ENCODE measurements at regions not wholly inside any gene's neighbourhood (a gene's known extent, or its start where the extent isn't known, plus 50 kb on each side); places are given as distances from the start of the nearest gene placed in this dataset.

- Histone ChIP-seq H3K4me2 (ENCODE audit: low read length) (no peak overlapping the region), H3K9ac (ENCODE audit: low read length) (no peak overlapping the region), H3K27ac (ENCODE audit: low read depth, low read length) (no peak overlapping the region), H2AFZ (ENCODE audit: low read depth, low read length) (no peak overlapping the region), H4K20me1 (ENCODE audit: insufficient read depth, low read length) (no peaks in the 10 kb centered on the region), H3K36me3 (ENCODE audit: insufficient read depth, low read length) (no peaks in the 10 kb centered on the region), H3K4me1 (ENCODE audit: insufficient read depth, low read length) (no peaks in the 10 kb centered on the region), H3K9me3 (ENCODE audit: insufficient read depth, low read depth, low read length) (no peaks in the 10 kb centered on the region), H3K4me3 (ENCODE audit: insufficient read depth, low read depth, low read length) (no peak overlapping the region), H3K27me3 (ENCODE audit: insufficient read depth, low read length) (no peaks in the 10 kb centered on the region), H3K79me2 (ENCODE audit: insufficient read depth, low read length) (no peaks in the 10 kb centered on the region)
- TF ChIP-seq EZH2 (IDR thresholded peaks at IDR 0.05; ENCODE audit: insufficient read depth, low read length): no peak
- no peaks in the 10 kb centered on the region for H3K4me1 Mint-ChIP-seq (ENCODE audit: low read depth, unreplicated experiment)
- no peak for FAIRE-seq
- peaks cover 4% of the 10 kb centered on the region for H3K27me3 Mint-ChIP-seq (ENCODE audit: low read depth, unreplicated experiment)
- no peak overlapping the region for H3K27ac Mint-ChIP-seq (ENCODE audit: unreplicated experiment)
- DNase-seq (ENCODE audit: low read depth): peak; percentile 3
- H3K9me3 Mint-ChIP-seq (ENCODE audit: unreplicated experiment): no peaks in the 10 kb centered on the region
- H3K4me3 Mint-ChIP-seq (ENCODE audit: unreplicated experiment): no peak overlapping the region
- no peaks in the 10 kb centered on the region for H3K36me3 Mint-ChIP-seq (ENCODE audit: low read depth, unreplicated experiment)
These were observed 65.1 kb downstream of the SIX6 start for GRCh38 chr14:60573943-60574495.

- H3K9ac ChIP-seq (ENCODE audit: low read length): no peak overlapping the region
- Mint-ChIP-seq H3K4me1 (ENCODE audit: low read depth, unreplicated experiment) (no peaks in the 10 kb centered on the region), H3K36me3 (ENCODE audit: low read depth, unreplicated experiment) (no peaks in the 10 kb centered on the region), H3K4me3 (ENCODE audit: unreplicated experiment) (no peak overlapping the region), H3K27me3 (ENCODE audit: low read depth, unreplicated experiment) (peaks cover 4% of the 10 kb centered on the region), H3K9me3 (ENCODE audit: unreplicated experiment) (no peaks in the 10 kb centered on the region), H3K27ac (ENCODE audit: unreplicated experiment) (no peak overlapping the region)
- no peaks in the 10 kb centered on the region for H3K27me3 ChIP-seq (ENCODE audit: insufficient read depth, low read length)
- H3K4me3 ChIP-seq (ENCODE audit: insufficient read depth, low read depth, low read length): no peak overlapping the region
- no peak overlapping the region for H3K4me2 ChIP-seq (ENCODE audit: low read length)
- no peak overlapping the region for H3K27ac ChIP-seq (ENCODE audit: low read depth, low read length)
- H2AFZ ChIP-seq (ENCODE audit: low read depth, low read length): no peak overlapping the region
- no peaks in the 10 kb centered on the region for H3K4me1 ChIP-seq (ENCODE audit: insufficient read depth, low read length)
- H3K9me3 ChIP-seq (ENCODE audit: insufficient read depth, low read depth, low read length): no peaks in the 10 kb centered on the region
- TF ChIP-seq EZH2 (IDR thresholded peaks at IDR 0.05; ENCODE audit: insufficient read depth, low read length): no peak
- TF ChIP-seq, protein P1, sequence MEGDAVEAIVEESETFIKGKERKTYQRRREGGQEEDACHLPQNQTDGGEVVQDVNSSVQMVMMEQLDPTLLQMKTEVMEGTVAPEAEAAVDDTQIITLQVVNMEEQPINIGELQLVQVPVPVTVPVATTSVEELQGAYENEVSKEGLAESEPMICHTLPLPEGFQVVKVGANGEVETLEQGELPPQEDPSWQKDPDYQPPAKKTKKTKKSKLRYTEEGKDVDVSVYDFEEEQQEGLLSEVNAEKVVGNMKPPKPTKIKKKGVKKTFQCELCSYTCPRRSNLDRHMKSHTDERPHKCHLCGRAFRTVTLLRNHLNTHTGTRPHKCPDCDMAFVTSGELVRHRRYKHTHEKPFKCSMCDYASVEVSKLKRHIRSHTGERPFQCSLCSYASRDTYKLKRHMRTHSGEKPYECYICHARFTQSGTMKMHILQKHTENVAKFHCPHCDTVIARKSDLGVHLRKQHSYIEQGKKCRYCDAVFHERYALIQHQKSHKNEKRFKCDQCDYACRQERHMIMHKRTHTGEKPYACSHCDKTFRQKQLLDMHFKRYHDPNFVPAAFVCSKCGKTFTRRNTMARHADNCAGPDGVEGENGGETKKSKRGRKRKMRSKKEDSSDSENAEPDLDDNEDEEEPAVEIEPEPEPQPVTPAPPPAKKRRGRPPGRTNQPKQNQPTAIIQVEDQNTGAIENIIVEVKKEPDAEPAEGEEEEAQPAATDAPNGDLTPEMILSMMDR (IDR thresholded peaks at IDR 0.05; ENCODE audit: insufficient read depth, low read depth, low read length): no peak
- H3K36me3 ChIP-seq (ENCODE audit: insufficient read depth, low read length): no peaks in the 10 kb centered on the region
- H3K79me2 ChIP-seq (ENCODE audit: insufficient read depth, low read length): no peaks in the 10 kb centered on the region
- no peaks in the 10 kb centered on the region for H4K20me1 ChIP-seq (ENCODE audit: insufficient read depth, low read length)
- no peak for FAIRE-seq
- DNase-seq (ENCODE audit: low read depth): no peak
These were observed 66.1 kb downstream of the SIX6 start for GRCh38 chr14:60575008-60575407.

GRCh38 chr14:60585676-60586075 is 63.6 kb downstream of the SIX1 start:
- peaks cover 1% of the 10 kb centered on the region for H3K4me1 Mint-ChIP-seq (ENCODE audit: low read depth, unreplicated experiment)

More at GRCh38 chr14:60585676-60586075, 63.6 kb downstream of the SIX1 start:
- no peak overlapping the region for H3K27ac ChIP-seq (ENCODE audit: low read depth, low read length)
- H3K36me3 ChIP-seq (ENCODE audit: insufficient read depth, low read length): no peaks in the 10 kb centered on the region
- Mint-ChIP-seq H3K27ac (ENCODE audit: unreplicated experiment) (no peak overlapping the region), H3K4me3 (ENCODE audit: unreplicated experiment) (no peak overlapping the region), H3K27me3 (ENCODE audit: low read depth, unreplicated experiment) (peaks cover 1% of the 10 kb centered on the region), H3K36me3 (ENCODE audit: low read depth, unreplicated experiment) (no peaks in the 10 kb centered on the region), H3K9me3 (ENCODE audit: unreplicated experiment) (no peaks in the 10 kb centered on the region)
- no peaks in the 10 kb centered on the region for H3K79me2 ChIP-seq (ENCODE audit: insufficient read depth, low read length)
- no peak overlapping the region for H2AFZ ChIP-seq (ENCODE audit: low read depth, low read length)
- H3K9ac ChIP-seq (ENCODE audit: low read length): no peak overlapping the region
- H3K4me2 ChIP-seq (ENCODE audit: low read length): no peak overlapping the region
- TF ChIP-seq, protein P1 (IDR thresholded peaks at IDR 0.05; ENCODE audit: insufficient read depth, low read depth, low read length): no peak
- TF ChIP-seq EZH2 (IDR thresholded peaks at IDR 0.05; ENCODE audit: insufficient read depth, low read length): no peak
- H4K20me1 ChIP-seq (ENCODE audit: insufficient read depth, low read length): no peaks in the 10 kb centered on the region
- FAIRE-seq (no peak), DNase-seq (ENCODE audit: low read depth) (no peak)
- no peak overlapping the region for H3K4me3 ChIP-seq (ENCODE audit: insufficient read depth, low read depth, low read length)
- no peaks in the 10 kb centered on the region for H3K9me3 ChIP-seq (ENCODE audit: insufficient read depth, low read depth, low read length)
- no peaks in the 10 kb centered on the region for H3K27me3 ChIP-seq (ENCODE audit: insufficient read depth, low read length)
- no peaks in the 10 kb centered on the region for H3K4me1 ChIP-seq (ENCODE audit: insufficient read depth, low read length)

Measured in astrocyte (in vitro differentiated cells and primary cell).